ENCODE measurements at regions not wholly inside any gene's neighbourhood (a gene's known extent, or its start where the extent isn't known, plus 50 kb on each side); places are given as distances from the start of the nearest gene placed in this dataset.

GRCh38 chr3:178086144-178086825, 450.0 kb upstream of the KCNMB2 start:
- H2AFZ ChIP-seq = no peak overlapping the region
- intact Hi-C loops (cut with micrococcal nuclease; ENCODE audit: unreplicated experiment) = no loop called here
- no peak overlapping the region for H3K4me3 ChIP-seq
- H3K79me2 ChIP-seq (ENCODE audit: low read depth) = no peaks in the 10 kb centered on the region
- H3K27ac ChIP-seq = no peak overlapping the region
- H3K9me3 ChIP-seq (ENCODE audit: insufficient read depth, low read depth) = no peaks in the 10 kb centered on the region; the same call in 1 of the 2 replicates
- BruUV-seq (replicated peaks) = no TSS peak
- ChIA-PET CTCF (no interaction called here), POLR2A (ENCODE audit: unreplicated experiment) (no interaction called here)
- no peaks in the 10 kb centered on the region for H3K36me3 ChIP-seq (ENCODE audit: low read depth)
- H3K9me2 ChIP-seq (ENCODE audit: insufficient read depth) = no peaks in the 10 kb centered on the region
- TF ChIP-seq, protein P1, sequence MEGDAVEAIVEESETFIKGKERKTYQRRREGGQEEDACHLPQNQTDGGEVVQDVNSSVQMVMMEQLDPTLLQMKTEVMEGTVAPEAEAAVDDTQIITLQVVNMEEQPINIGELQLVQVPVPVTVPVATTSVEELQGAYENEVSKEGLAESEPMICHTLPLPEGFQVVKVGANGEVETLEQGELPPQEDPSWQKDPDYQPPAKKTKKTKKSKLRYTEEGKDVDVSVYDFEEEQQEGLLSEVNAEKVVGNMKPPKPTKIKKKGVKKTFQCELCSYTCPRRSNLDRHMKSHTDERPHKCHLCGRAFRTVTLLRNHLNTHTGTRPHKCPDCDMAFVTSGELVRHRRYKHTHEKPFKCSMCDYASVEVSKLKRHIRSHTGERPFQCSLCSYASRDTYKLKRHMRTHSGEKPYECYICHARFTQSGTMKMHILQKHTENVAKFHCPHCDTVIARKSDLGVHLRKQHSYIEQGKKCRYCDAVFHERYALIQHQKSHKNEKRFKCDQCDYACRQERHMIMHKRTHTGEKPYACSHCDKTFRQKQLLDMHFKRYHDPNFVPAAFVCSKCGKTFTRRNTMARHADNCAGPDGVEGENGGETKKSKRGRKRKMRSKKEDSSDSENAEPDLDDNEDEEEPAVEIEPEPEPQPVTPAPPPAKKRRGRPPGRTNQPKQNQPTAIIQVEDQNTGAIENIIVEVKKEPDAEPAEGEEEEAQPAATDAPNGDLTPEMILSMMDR (conservative IDR thresholded peaks at IDR 0.05) = no peak
- no peak for TF ChIP-seq EZH2 (IDR thresholded peaks at IDR 0.05; ENCODE audit: low read depth)
- no peaks in the 10 kb centered on the region for H3F3A ChIP-seq (ENCODE audit: insufficient read depth, low read depth)
- no peaks in the 10 kb centered on the region for H4K20me1 ChIP-seq (ENCODE audit: insufficient read depth)
- H3K27me3 ChIP-seq (ENCODE audit: insufficient read depth, low read depth) = no peaks in the 10 kb centered on the region
- DNase-seq = no peak
- H3K4me1 ChIP-seq (replicated peaks; ENCODE audit: insufficient read depth) = peaks cover 8% of the 10 kb centered on the region
- H3K4me2 ChIP-seq = no peak overlapping the region

DNA sequence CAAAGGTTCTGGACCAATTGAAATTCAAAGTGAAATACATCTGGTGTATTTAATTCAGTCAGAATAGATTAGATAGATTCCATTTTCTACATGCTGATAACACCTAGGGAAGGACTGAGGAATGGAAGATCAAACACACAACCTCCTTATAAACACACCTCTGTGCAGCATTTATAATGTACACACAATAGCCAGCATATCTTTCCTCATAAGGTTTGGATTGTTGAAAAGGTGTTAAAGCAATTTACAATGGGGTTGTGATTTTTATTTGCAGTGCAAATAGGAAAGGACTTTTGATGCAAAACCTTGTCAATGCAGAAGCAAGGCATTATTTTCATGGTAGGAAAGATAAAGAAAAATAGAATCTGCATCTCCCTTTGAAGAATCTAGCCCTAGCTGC, 448.9 kb upstream of the KCNMB2 start:
- no peaks in the 10 kb centered on the region for H3K36me3 ChIP-seq (ENCODE audit: low read depth)
- intact Hi-C loops (cut with micrococcal nuclease; ENCODE audit: unreplicated experiment) = no loop called here
- POLR2A ChIA-PET (ENCODE audit: unreplicated experiment) = no interaction called here
- no peak overlapping the region for H3K4me3 ChIP-seq
- H2AFZ ChIP-seq = no peak overlapping the region
- no TSS peak for BruUV-seq (replicated peaks)
- H3K27ac ChIP-seq = no peak overlapping the region
- H3F3A ChIP-seq (ENCODE audit: insufficient read depth, low read depth) = no peaks in the 10 kb centered on the region
- H3K4me1 ChIP-seq (replicated peaks; ENCODE audit: insufficient read depth) = peaks cover 4% of the 10 kb centered on the region
- H3K4me2 ChIP-seq = no peak overlapping the region
- H3K27me3 ChIP-seq (ENCODE audit: insufficient read depth, low read depth) = no peaks in the 10 kb centered on the region
- H3K79me2 ChIP-seq (ENCODE audit: low read depth) = no peaks in the 10 kb centered on the region
- H3K9me3 ChIP-seq (ENCODE audit: insufficient read depth, low read depth) = no peaks in the 10 kb centered on the region; the same call in 1 of the 2 replicates
- CTCF ChIA-PET = no interaction called here
- no peak for DNase-seq
- no peak for TF ChIP-seq EZH2 (IDR thresholded peaks at IDR 0.05; ENCODE audit: low read depth)
- TF ChIP-seq, protein P1 (conservative IDR thresholded peaks at IDR 0.05) = no peak
- H4K20me1 ChIP-seq (ENCODE audit: insufficient read depth) = no peaks in the 10 kb centered on the region
- no peaks in the 10 kb centered on the region for H3K9me2 ChIP-seq (ENCODE audit: insufficient read depth)

DNA sequence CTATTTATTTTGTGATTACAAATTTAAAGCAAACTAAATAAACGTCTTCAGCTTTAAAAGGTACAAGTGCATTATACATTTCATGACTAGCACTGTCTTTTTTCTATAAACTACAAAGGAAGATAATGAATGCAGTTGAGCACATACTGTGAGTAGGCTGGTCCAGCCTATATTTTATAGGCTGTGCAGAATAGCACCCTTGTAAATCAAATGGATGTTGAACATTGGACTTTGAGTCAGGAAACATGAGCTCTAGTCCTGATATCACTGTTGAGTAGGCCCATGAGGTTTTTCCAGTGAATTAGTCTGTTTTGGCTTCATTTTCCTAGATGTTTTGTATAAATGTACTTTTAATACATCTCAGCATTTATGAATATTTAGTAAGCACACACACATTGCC, 447.3 kb upstream of the KCNMB2 start:
- no peaks in the 10 kb centered on the region for H3K79me2 ChIP-seq (ENCODE audit: low read depth)
- intact Hi-C loops (cut with micrococcal nuclease; ENCODE audit: unreplicated experiment) = no loop called here
- CTCF ChIA-PET = no interaction called here

More for the DNA sequence above, 447.3 kb upstream of the KCNMB2 start:
- Histone ChIP-seq H3K4me2 (no peak overlapping the region), H3K9me3 (ENCODE audit: insufficient read depth, low read depth) (peaks cover 2% of the 10 kb centered on the region; the same call in 1 of the 2 replicates), H4K20me1 (ENCODE audit: insufficient read depth) (no peaks in the 10 kb centered on the region), H3F3A (ENCODE audit: insufficient read depth, low read depth) (no peaks in the 10 kb centered on the region), H2AFZ (no peak overlapping the region), H3K4me3 (no peak overlapping the region), H3K4me1 (replicated peaks; ENCODE audit: insufficient read depth) (no peaks in the 10 kb centered on the region), H3K9me2 (ENCODE audit: insufficient read depth) (no peaks in the 10 kb centered on the region), H3K27me3 (ENCODE audit: insufficient read depth, low read depth) (no peaks in the 10 kb centered on the region), H3K36me3 (ENCODE audit: low read depth) (no peaks in the 10 kb centered on the region), H3K27ac (no peak overlapping the region)
- TF ChIP-seq EZH2 (IDR thresholded peaks at IDR 0.05; ENCODE audit: low read depth) = no peak
- TF ChIP-seq, protein P1 (conservative IDR thresholded peaks at IDR 0.05) = no peak
- POLR2A ChIA-PET (ENCODE audit: unreplicated experiment) = no interaction called here
- DNase-seq = no peak
- no TSS peak for BruUV-seq (replicated peaks)

All from PC-9 (cell line).